HG02884 (cell line): ENCODE measurements at regions not wholly inside any gene's neighbourhood (a gene's known extent, or its start where the extent isn't known, plus 50 kb on each side); places are given as distances from the start of the nearest gene placed in this dataset.
A peak's percentile ranks its signal among the peaks of the same experiment; 100 is the strongest.
"Not testable (repeated sequence)": the region's sequence is repeated elsewhere in the genome, so short reads cannot be mapped to it uniquely, and the experiment has no call there.

Experiments used
- ATAC-seq: cut with Tn5 transposase; IDR thresholded peaks from one replicate; pipeline ENCODE4 v1.9.1; 2021; ENCODE audit warnings: mild to moderate bottlenecking, moderate library complexity; ENCODE audit not compliant: unreplicated experiment

DNA sequence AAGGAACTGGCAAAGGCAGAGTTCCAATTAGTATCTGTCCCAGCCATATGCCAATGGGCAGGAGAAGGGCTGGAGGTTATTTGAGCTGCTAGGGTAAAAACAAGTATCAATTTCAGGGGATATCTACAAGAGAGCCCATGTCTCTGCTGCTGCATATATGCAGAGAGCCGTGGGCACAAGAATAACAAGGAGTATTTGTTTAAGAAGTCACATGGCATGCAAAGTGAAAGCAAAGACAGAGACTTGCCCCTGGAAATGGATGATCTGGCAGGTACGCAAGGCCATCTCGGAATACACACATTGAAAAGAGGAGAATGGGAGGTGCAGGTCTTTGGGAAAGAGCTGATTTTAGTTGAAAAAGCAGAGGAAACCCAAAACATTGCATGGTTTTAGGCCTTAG is 170.6 kb downstream of the EVA1A start:
- ATAC-seq: no peak

- no peak for ATAC-seq
Measured at GRCh38 chr2:75389271-75389670, 171.5 kb downstream of the EVA1A start.

DNA sequence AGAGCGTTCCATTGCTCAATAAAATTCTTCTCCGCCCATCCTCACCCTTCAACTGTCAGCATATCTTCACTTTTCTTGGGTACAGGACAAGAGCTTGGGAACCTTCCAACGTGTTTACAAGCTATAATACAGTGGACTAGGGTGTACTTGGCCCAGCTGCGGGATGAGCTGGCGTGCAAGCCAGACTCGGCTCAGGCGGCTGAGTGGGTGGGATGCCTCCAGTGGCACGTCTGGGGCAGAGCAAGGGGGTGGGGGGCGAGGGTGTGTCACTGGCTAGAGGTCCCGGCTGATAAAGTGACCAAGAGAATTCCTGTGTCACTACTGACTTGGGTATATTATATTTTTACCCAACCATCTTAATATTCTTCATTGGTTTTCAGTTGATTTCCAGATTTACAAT is 179.7 kb downstream of the EVA1A start:
- ATAC-seq: no peak

GRCh38 chr2:75379476-75380210 is 180.3 kb upstream of the TACR1 start:
- no peak for ATAC-seq

DNA sequence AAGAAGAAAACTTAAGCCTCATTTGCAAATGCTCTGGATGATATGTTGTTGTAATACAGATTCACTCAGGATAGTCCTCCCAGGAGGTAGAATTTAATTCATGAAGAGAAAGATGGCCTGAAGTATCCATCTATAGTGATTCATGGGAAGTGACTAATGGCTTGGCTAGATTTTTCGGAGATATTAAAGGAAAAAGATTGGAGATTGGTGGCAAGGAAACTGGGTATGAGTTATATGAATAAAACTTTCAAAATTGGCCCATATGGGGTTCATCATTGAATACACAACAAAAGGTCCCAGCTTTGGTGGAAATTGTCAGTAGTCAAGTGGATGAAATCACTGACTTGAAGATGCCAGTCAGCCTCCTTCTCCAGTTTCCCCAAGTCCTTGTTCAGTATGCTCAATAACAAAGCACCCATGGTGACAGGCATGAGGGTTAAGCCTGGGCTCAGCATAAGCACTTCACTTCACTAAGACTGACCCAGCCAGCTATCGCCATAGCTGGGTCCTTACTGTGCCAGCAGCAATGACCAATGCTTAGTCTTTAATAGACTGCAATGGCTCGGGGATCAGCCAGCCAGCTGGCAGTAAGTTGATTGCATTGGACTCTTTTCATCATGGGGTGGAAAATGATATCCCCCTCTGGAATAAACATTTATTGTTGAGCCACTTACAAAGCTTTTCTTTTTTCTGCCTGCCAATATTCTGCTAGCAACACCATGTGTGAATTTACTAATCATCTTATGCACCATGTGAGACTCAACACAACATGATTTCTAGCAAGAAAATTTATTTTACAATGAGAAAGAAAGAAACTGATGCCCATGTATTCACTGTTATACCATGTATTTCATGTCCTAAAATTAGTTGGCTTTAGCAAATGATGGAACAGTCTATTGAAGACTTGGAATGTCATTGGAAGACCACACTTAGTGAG is 176.6 kb upstream of the TACR1 start:
- ATAC-seq: no peak

DNA sequence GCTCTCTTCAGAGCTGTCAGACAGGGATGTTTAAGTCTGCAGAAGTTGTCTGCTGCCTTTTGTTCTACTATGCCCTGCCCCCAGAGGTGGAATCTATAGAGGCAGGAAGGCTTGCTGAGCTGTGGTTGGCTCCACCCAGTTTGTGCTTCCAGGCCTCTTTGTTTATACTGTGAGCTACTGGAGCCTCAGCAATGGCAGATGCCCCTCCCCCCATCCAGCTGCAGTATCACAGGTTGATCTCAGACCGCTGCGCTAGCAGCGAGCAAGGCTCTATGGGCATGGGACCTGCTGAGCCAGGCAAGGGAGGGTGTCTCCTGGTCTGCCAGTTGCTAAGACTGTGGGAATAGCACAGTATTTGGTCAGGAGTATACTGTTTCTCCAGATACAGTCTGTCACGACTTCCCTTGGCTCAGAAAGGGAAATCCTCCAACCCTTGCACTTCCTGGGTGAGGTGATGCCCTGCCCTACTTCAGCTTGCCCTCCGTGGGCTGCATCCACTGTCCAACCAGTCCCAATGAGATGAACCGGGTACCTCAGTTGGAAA is 175.2 kb upstream of the TACR1 start:
- not testable (repeated sequence) for ATAC-seq

GRCh38 chr2:75367401-75367800 is 168.1 kb upstream of the TACR1 start:
- no peak for ATAC-seq

GRCh38 chr2:75361486-75361885 is 162.2 kb upstream of the TACR1 start:
- no peak for ATAC-seq

DNA sequence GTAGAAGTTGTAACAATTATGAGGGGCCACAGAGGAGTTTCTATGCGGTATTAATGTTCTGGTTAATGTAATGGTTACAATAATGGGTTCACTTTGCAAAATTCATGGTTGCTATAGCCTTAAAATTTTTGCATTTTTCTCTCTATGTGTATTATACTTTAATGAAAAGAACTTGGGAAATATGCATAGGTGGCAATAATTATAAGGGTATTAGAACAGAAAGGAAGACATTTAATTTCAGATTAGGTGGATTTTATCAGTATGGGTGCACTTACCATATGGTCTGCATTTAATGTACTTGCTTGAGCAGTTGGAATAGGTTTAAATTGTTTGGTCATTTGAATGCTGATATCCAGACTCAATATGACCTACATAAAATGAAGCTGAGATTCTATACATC is 161.6 kb upstream of the TACR1 start:
- no peak for ATAC-seq

GRCh38 chr2:75356865-75357264 is 157.5 kb upstream of the TACR1 start:
- no peak for ATAC-seq

GRCh38 chr2:75353131-75353530 is 153.8 kb upstream of the TACR1 start:
- ATAC-seq: no peak

DNA sequence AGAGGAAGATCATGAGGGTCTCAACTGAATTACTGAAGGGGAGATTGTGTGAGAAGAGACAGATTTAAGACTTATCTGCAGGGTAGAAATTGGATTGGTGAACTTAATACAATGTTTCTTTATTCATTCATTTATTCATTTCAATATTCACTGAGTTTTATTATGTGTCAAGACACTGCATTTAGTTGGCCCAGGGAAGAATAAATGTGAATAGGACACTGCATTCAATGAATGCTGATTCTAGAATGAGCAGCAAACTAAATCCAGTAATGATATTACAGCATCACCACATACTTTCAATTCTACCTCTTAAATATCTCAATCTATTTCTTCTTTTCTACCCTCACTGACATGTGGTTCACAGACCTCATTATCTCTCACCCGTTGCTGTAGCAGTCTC is 149.0 kb upstream of the TACR1 start:
- no peak for ATAC-seq

DNA sequence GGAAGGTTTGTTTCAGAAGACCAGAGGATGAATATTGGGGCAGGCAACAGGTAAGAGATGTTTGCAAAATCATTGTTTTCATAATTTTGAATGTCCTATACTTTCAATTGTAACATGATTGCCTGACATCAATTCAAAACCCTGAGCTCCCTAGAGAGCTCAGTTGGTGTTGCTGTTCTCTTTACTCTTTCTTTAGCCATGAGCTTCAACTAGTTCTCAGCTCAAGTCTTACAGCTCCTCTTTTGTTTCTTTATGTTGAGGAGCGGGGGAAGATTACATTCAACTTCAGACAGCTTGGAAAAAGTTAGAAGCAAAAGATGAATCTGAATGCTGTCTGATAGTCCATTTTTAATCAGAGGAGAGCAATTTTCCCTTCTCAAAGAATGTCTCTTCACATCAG is 144.8 kb upstream of the TACR1 start:
- ATAC-seq: no peak

GRCh38 chr2:75342504-75343175 is 143.3 kb upstream of the TACR1 start:
- peak; percentile 72 for ATAC-seq

- ATAC-seq: no peak
Measured at GRCh38 chr2:75340560-75340959, 141.2 kb upstream of the TACR1 start.

- ATAC-seq: no peak
Measured at GRCh38 chr2:75338461-75338860, 139.1 kb upstream of the TACR1 start.

- no peak for ATAC-seq
Measured at GRCh38 chr2:75337619-75338018, 138.3 kb upstream of the TACR1 start.

GRCh38 chr2:75337016-75337415 is 137.7 kb upstream of the TACR1 start:
- no peak for ATAC-seq

GRCh38 chr2:75336451-75336850 is 137.1 kb upstream of the TACR1 start:
- ATAC-seq: no peak

GRCh38 chr2:75334076-75334475 is 134.8 kb upstream of the TACR1 start:
- no peak for ATAC-seq

GRCh38 chr2:75333646-75334045 is 134.3 kb upstream of the TACR1 start:
- no peak for ATAC-seq
